ENCODE measurements at regions not wholly inside any gene's neighbourhood (a gene's known extent, or its start where the extent isn't known, plus 50 kb on each side); places are given as distances from the start of the nearest gene placed in this dataset.

GRCh38 chr6:126614642-126615504 lies 275.0 kb downstream of the CENPW start:
- H3K27ac Mint-ChIP-seq (ENCODE audit: unreplicated experiment) = no peak overlapping the region
- BruUV-seq (replicated peaks) = no TSS peak
- Histone ChIP-seq H3K27me3 (replicated peaks; ENCODE audit: control insufficient read depth, insufficient read depth, low read length) (no peaks in the 10 kb centered on the region), H3K9me3 (no peaks in the 10 kb centered on the region), H3K4me1 (no peaks in the 10 kb centered on the region), H3K36me3 (ENCODE audit: control insufficient read depth, insufficient read depth, low read length) (no peaks in the 10 kb centered on the region), H3K4me3 (ENCODE audit: low read depth, low read length) (no peak overlapping the region)
- ChIA-PET POLR2A (no interaction called here), CTCF (no interaction called here)
- H3K4me1 Mint-ChIP-seq (ENCODE audit: low read depth, unreplicated experiment) = no peaks in the 10 kb centered on the region
- no peak overlapping the region for H3K4me3 Mint-ChIP-seq (ENCODE audit: unreplicated experiment)
- no peaks in the 10 kb centered on the region for H3K9me3 Mint-ChIP-seq (ENCODE audit: unreplicated experiment)
- TF ChIP-seq CTCF (IDR thresholded peaks at IDR 0.05; ENCODE audit: insufficient read depth in 1 of 2, low read depth in 1 of 2, low read length in 1 of 2, severe bottlenecking in 1 of 2, unreplicated experiment in 1 of 2) = no peak
- DNase-seq = no peak
- H3K27me3 Mint-ChIP-seq (ENCODE audit: insufficient read depth, unreplicated experiment) = no peaks in the 10 kb centered on the region
- intact Hi-C loops (cut with micrococcal nuclease; ENCODE audit: unreplicated experiment) = no loop called here
- no peaks in the 10 kb centered on the region for H3K36me3 Mint-ChIP-seq (ENCODE audit: insufficient read depth, unreplicated experiment)

- no peaks in the 10 kb centered on the region for H3K9me3 Mint-ChIP-seq (ENCODE audit: unreplicated experiment)
- no peaks in the 10 kb centered on the region for H3K4me1 ChIP-seq
- ChIA-PET CTCF (no interaction called here), POLR2A (no interaction called here)
- H3K4me3 ChIP-seq (ENCODE audit: low read depth, low read length) = no peak overlapping the region
- intact Hi-C loops (cut with micrococcal nuclease; ENCODE audit: unreplicated experiment) = no loop called here
- no peak overlapping the region for H3K27ac Mint-ChIP-seq (ENCODE audit: unreplicated experiment)
- H3K27me3 Mint-ChIP-seq (ENCODE audit: insufficient read depth, unreplicated experiment) = no peaks in the 10 kb centered on the region
- H3K9me3 ChIP-seq = no peaks in the 10 kb centered on the region
- no peak for TF ChIP-seq CTCF (IDR thresholded peaks at IDR 0.05; ENCODE audit: insufficient read depth in 1 of 2, low read depth in 1 of 2, low read length in 1 of 2, severe bottlenecking in 1 of 2, unreplicated experiment in 1 of 2)
- H3K36me3 ChIP-seq (ENCODE audit: control insufficient read depth, insufficient read depth, low read length) = no peaks in the 10 kb centered on the region
- no peak overlapping the region for H3K4me3 Mint-ChIP-seq (ENCODE audit: unreplicated experiment)
- DNase-seq = no peak
- no TSS peak for BruUV-seq (replicated peaks)
- H3K4me1 Mint-ChIP-seq (ENCODE audit: low read depth, unreplicated experiment) = no peaks in the 10 kb centered on the region
- H3K36me3 Mint-ChIP-seq (ENCODE audit: insufficient read depth, unreplicated experiment) = no peaks in the 10 kb centered on the region
- no peaks in the 10 kb centered on the region for H3K27me3 ChIP-seq (replicated peaks; ENCODE audit: control insufficient read depth, insufficient read depth, low read length)
Observed at GRCh38 chr6:126616866-126617265, 277.0 kb downstream of the CENPW start.

GRCh38 chr6:126618639-126619343 lies 278.9 kb downstream of the CENPW start:
- Histone ChIP-seq H3K9me3 (no peaks in the 10 kb centered on the region), H3K27me3 (replicated peaks; ENCODE audit: control insufficient read depth, insufficient read depth, low read length) (no peaks in the 10 kb centered on the region), H3K4me3 (ENCODE audit: low read depth, low read length) (no peak overlapping the region), H3K36me3 (ENCODE audit: control insufficient read depth, insufficient read depth, low read length) (no peaks in the 10 kb centered on the region), H3K4me1 (no peaks in the 10 kb centered on the region)
- Mint-ChIP-seq H3K9me3 (ENCODE audit: unreplicated experiment) (no peaks in the 10 kb centered on the region), H3K27me3 (ENCODE audit: insufficient read depth, unreplicated experiment) (no peaks in the 10 kb centered on the region), H3K36me3 (ENCODE audit: insufficient read depth, unreplicated experiment) (no peaks in the 10 kb centered on the region), H3K27ac (ENCODE audit: unreplicated experiment) (no peak overlapping the region), H3K4me1 (ENCODE audit: low read depth, unreplicated experiment) (no peaks in the 10 kb centered on the region), H3K4me3 (ENCODE audit: unreplicated experiment) (no peak overlapping the region)
- ChIA-PET CTCF (no interaction called here), POLR2A (no interaction called here)
- no peak for TF ChIP-seq CTCF (IDR thresholded peaks at IDR 0.05; ENCODE audit: insufficient read depth in 1 of 2, low read depth in 1 of 2, low read length in 1 of 2, severe bottlenecking in 1 of 2, unreplicated experiment in 1 of 2)
- no TSS peak for BruUV-seq (replicated peaks)
- intact Hi-C loops (cut with micrococcal nuclease; ENCODE audit: unreplicated experiment) = no loop called here
- no peak for DNase-seq

Measured in Caco-2 (cell line).